Mesenchymal stem cell (in vitro differentiated cells and primary cell): ENCODE measurements at regions not wholly inside any gene's neighbourhood (a gene's known extent, or its start where the extent isn't known, plus 50 kb on each side); places are given as distances from the start of the nearest gene placed in this dataset.

Experiments used
- DNase-seq: peaks from one replicate; pipeline ENCODE4 v3.0.0-alpha.2; 2013
- H2AFZ ChIP-seq: one replicate; pipeline ENCODE4 v1.6.1; 2013; ENCODE audit warnings: low read depth, mild to moderate bottlenecking, control low read depth, inconsistent platforms, low read length, moderate library complexity
- H2AK5ac ChIP-seq: 2 replicates; pipeline ENCODE4 v1.6.1; 2013; ENCODE audit warnings: low read length, moderate library complexity, mild to moderate bottlenecking, inconsistent platforms; ENCODE audit not compliant: severe bottlenecking
- H2BK120ac ChIP-seq: one replicate; pipeline ENCODE4 v1.6.1; 2013; ENCODE audit warnings: low read depth, mild to moderate bottlenecking, inconsistent platforms, low read length, moderate library complexity
- H2BK12ac ChIP-seq, 2 experiments: one replicate each; pipeline ENCODE4 v1.6.1; 2013; ENCODE audit warnings: inconsistent platforms in 2 of 2, low read length in 2 of 2, mild to moderate bottlenecking in 2 of 2, moderate library complexity in 2 of 2, control low read depth in 1 of 2
- H2BK15ac ChIP-seq: one replicate; pipeline ENCODE4 v1.6.1; 2013; ENCODE audit warnings: mild to moderate bottlenecking, low read depth, inconsistent platforms; ENCODE audit not compliant: poor library complexity, severe bottlenecking
- H2BK5ac ChIP-seq: 2 replicates; pipeline ENCODE4 v1.6.1; 2013; ENCODE audit warnings: low read depth, mild to moderate bottlenecking, low read length, control low read depth, inconsistent platforms; ENCODE audit not compliant: poor library complexity, severe bottlenecking
- H3K14ac ChIP-seq, 2 experiments: one replicate each; pipeline ENCODE4 v1.6.1; 2013; ENCODE audit warnings: inconsistent platforms in 2 of 2, low read length in 2 of 2, control low read depth in 1 of 2, mild to moderate bottlenecking in 1 of 2, moderate library complexity in 1 of 2
- H3K18ac ChIP-seq, 2 experiments: one replicate each; pipeline ENCODE4 v1.6.1; 2013; ENCODE audit warnings: inconsistent platforms in 2 of 2, low read length in 2 of 2, control low read depth in 1 of 2, low read depth in 1 of 2, mild to moderate bottlenecking in 1 of 2
- H3K23ac ChIP-seq, 2 experiments: one replicate each; pipeline ENCODE4 v1.6.1; 2013; ENCODE audit warnings: inconsistent platforms in 2 of 2, low read length in 2 of 2, mild to moderate bottlenecking in 2 of 2, moderate library complexity in 2 of 2, control low read depth in 1 of 2
- H3K27ac ChIP-seq: 2 replicates; pipeline ENCODE4 v1.5.1; 2013; ENCODE audit warnings: mild to moderate bottlenecking, moderate library complexity, low read length, control low read depth, inconsistent platforms; ENCODE audit not compliant: poor library complexity, severe bottlenecking
- H3K27me3 ChIP-seq, 2 experiments: 2 replicates each; pipeline versions ENCODE4 v1.6.1 to v1.7.0; 2013; ENCODE audit warnings: low read length in 2 of 2, mild to moderate bottlenecking in 2 of 2, moderate library complexity in 2 of 2, control low read depth in 1 of 2, inconsistent platforms in 1 of 2; ENCODE audit not compliant: control insufficient read depth in 1 of 2, insufficient read depth in 1 of 2
- H3K36me3 ChIP-seq, 2 experiments: 2 replicates each; pipeline versions ENCODE4 v1.6.1 to v1.7.0; 2013; ENCODE audit warnings: low read length in 2 of 2, control low read depth in 1 of 2, inconsistent platforms in 1 of 2, low read depth in 1 of 2, mild to moderate bottlenecking in 1 of 2; ENCODE audit not compliant: insufficient read depth in 2 of 2, control insufficient read depth in 1 of 2
- H3K4ac ChIP-seq, 2 experiments: one replicate each; pipeline ENCODE4 v1.6.1; 2013; ENCODE audit warnings: inconsistent platforms in 2 of 2, low read length in 2 of 2, mild to moderate bottlenecking in 2 of 2, moderate library complexity in 2 of 2, control low read depth in 1 of 2, low read depth in 1 of 2
- H3K4me1 ChIP-seq: 2 replicates; pipeline ENCODE4 v1.6.1; 2013; ENCODE audit warnings: low read depth, low read length, control low read depth; ENCODE audit not compliant: control insufficient read depth, insufficient read depth
- H3K4me2 ChIP-seq: 2 replicates; pipeline ENCODE4 v1.6.1; 2013; ENCODE audit warnings: low read length, mild to moderate bottlenecking, inconsistent platforms; ENCODE audit not compliant: poor library complexity, severe bottlenecking
- H3K4me3 ChIP-seq, 2 experiments: 2 replicates each; pipeline versions ENCODE4 v1.5.1 to v1.7.0; 2013; ENCODE audit warnings: low read length in 2 of 2, mild to moderate bottlenecking in 2 of 2, control low read depth in 1 of 2, low read depth in 1 of 2; ENCODE audit not compliant: insufficient read depth in 1 of 2
- H3K79me1 ChIP-seq: replicated peaks from 2 replicates; pipeline ENCODE4 v1.6.1; 2013; ENCODE audit warnings: mild to moderate bottlenecking, control low read depth, low read length, inconsistent platforms; ENCODE audit not compliant: poor library complexity, severe bottlenecking
- H3K9ac ChIP-seq: 2 replicates; pipeline ENCODE4 v1.7.0; 2013; ENCODE audit warnings: mild to moderate bottlenecking, low read length, moderate library complexity
- H3K9me3 ChIP-seq: 2 replicates; pipeline ENCODE4 v1.7.0; 2013; ENCODE audit warnings: mild to moderate bottlenecking, low read length; ENCODE audit not compliant: control insufficient read depth
- H4K8ac ChIP-seq: one replicate; pipeline ENCODE4 v1.6.1; 2013; ENCODE audit warnings: inconsistent platforms, mild to moderate bottlenecking, low read length, moderate library complexity
- H4K91ac ChIP-seq: one replicate; pipeline ENCODE4 v1.6.1; 2013; ENCODE audit warnings: mild to moderate bottlenecking, low read length, inconsistent platforms
- WGBS: methylation state at CpG from one replicate; pipeline ENCODE4 v1.1.7; 2013; ENCODE audit warnings: mixed read lengths; 5-methylcytosine and 5-hydroxymethylcytosine counted together

DNA sequence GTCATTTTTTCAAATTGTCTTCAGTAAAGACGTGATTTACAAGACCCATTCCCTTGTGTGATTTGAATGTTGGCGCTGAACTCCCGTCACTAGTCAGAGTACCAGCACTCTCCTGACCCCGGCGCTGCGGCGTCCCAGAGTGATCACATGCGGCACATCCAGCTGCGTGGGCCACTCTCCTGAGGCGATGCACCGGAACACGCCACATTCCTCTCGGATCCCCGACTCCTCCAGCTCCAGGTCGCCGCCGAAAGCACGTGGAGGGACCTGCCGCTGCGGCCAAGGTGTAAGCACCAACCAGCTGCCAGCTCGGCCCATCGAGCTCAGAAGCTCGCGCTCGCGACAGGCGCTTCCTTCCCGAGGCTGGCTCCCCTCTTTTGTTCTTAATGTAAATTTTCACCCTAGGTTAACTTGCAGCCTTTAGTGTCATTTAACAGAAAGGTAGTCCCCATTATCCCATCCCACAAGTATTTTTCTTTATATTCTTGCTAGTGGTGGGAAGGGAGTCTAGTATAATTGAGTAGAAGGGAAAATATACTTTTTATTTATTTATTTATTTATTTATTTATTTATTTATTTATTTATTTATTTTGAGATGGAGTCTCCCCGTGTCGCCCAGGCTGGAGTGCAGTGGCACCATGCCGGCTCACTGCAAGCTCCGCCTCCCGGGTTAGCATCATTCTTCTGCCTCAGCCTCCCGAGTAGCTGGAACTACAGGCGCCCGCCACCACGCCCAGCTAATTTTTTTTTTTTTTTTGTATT lies 61.7 kb upstream of the VGLL3 start:
- Histone ChIP-seq H3K14ac (peak overlapping the region in 1 of 2 experiments; percentile 87), H3K4me3 (no peak overlapping the region), H3K36me3 (no peaks in the 10 kb centered on the region), H2BK5ac (no peak overlapping the region), H4K91ac (no peak overlapping the region), H4K8ac (no peak overlapping the region), H2AFZ (peak overlapping the region; percentile 77), H2BK12ac (no peak overlapping the region), H3K27me3 (no peaks in the 10 kb centered on the region), H3K4me1 (no peaks in the 10 kb centered on the region), H3K9me3 (no peaks in the 10 kb centered on the region), H3K23ac (no peak overlapping the region), H3K9ac (no peak overlapping the region), H3K4ac (no peak overlapping the region), H3K4me2 (no peak overlapping the region), H3K27ac (no peak overlapping the region), H3K79me1 (no peaks in the 10 kb centered on the region), H2BK120ac (no peak overlapping the region), H2BK15ac (no peak overlapping the region), H3K18ac (peak overlapping the region in 1 of 2 experiments; percentile 34), H2AK5ac (no peak overlapping the region)
- 18% methylated on average over 33 of the region's 37 CpGs for WGBS
- DNase-seq = peak; percentile 11

DNA sequence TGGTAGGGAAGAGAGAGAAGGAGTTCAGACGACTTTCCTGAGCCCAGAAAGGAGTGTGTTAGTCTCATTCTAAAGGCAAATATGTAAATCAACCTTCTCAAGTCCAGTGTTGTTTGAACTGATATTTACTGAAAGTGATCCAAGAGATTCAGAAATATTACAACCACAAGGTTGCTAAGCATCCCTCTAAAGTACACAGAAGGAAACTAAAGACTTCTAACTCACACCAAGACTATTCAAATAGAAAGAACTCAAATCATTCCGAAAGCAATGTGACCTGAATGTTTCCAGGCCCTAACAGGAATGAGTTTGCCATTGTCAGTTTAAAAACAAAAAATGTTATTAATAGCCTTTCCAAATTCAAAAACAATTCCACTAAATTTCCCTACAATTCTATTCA lies 56.9 kb upstream of the VGLL3 start:
- Histone ChIP-seq H3K4ac (no peak overlapping the region), H2AFZ (no peak overlapping the region), H4K91ac (no peak overlapping the region), H2BK15ac (no peak overlapping the region), H2BK120ac (no peak overlapping the region), H3K27me3 (no peaks in the 10 kb centered on the region), H4K8ac (no peak overlapping the region), H3K18ac (no peak overlapping the region), H3K4me1 (no peaks in the 10 kb centered on the region), H2AK5ac (no peak overlapping the region), H2BK5ac (no peak overlapping the region), H3K4me3 (no peak overlapping the region), H3K79me1 (no peaks in the 10 kb centered on the region), H3K14ac (no peak overlapping the region), H2BK12ac (no peak overlapping the region), H3K4me2 (no peak overlapping the region), H3K9ac (no peak overlapping the region), H3K27ac (no peak overlapping the region), H3K23ac (no peak overlapping the region), H3K36me3 (no peaks in the 10 kb centered on the region), H3K9me3 (no peaks in the 10 kb centered on the region)
- WGBS = 93% methylated on average over 2 of the region's 2 CpGs
- no peak for DNase-seq

DNA sequence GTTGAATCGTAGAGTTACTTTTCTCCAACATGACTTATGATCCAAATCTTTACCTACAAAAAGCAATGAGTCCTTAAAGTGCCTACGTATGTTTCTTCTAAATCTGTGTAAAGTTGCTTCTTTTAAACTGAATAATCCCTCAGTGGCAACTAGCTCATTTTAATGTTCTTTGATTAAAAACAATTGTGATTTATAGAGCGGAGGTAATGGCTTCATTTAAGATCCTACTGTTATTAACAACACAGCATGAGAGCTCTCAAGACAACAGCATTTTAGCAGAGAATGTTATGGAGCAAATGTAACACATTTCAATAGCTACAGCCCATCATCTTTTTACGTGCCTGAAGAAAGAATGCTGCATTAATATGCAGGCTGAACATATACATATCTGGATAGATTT lies 55.3 kb upstream of the VGLL3 start:
- H3K79me1 ChIP-seq = no peaks in the 10 kb centered on the region
- H2AK5ac ChIP-seq = no peak overlapping the region
- no peak overlapping the region for H3K23ac ChIP-seq
- H3K36me3 ChIP-seq = no peaks in the 10 kb centered on the region
- no peak overlapping the region for H2BK120ac ChIP-seq
- no peak overlapping the region for H3K4me2 ChIP-seq
- no peaks in the 10 kb centered on the region for H3K27me3 ChIP-seq
- no peak overlapping the region for H3K27ac ChIP-seq
- H3K4me3 ChIP-seq = no peak overlapping the region
- no peak overlapping the region for H2AFZ ChIP-seq
- H3K4ac ChIP-seq = no peak overlapping the region
- H3K9ac ChIP-seq = no peak overlapping the region
- H4K8ac ChIP-seq = no peak overlapping the region
- H2BK12ac ChIP-seq = no peak overlapping the region
- H3K18ac ChIP-seq = no peak overlapping the region
- 83% methylated on average over 1 of the region's 4 CpGs for WGBS
- no peak overlapping the region for H3K14ac ChIP-seq
- no peaks in the 10 kb centered on the region for H3K4me1 ChIP-seq
- no peak overlapping the region for H2BK5ac ChIP-seq
- H4K91ac ChIP-seq = no peak overlapping the region
- no peak overlapping the region for H2BK15ac ChIP-seq
- no peak for DNase-seq
- H3K9me3 ChIP-seq = no peaks in the 10 kb centered on the region

DNA sequence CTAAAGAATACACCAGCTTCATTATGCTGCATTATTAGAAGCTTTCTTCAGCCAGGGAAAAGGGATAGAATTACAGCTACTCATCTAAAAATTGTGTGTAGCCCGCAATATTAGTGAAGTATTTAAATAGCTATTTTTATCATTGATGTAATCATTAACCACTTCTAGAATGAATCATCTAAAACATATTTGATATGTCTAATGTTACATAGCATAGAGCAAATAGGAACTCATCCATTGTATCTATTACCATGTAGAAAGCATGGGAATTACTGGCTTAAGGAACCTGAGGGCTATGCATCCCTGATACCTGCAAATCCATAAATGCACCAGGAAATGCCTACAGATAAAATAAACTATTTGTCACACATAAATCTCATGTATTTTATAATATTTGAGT lies 54.5 kb upstream of the VGLL3 start:
- H2BK15ac ChIP-seq = no peak overlapping the region
- no peaks in the 10 kb centered on the region for H3K27me3 ChIP-seq
- no peak overlapping the region for H2BK12ac ChIP-seq
- no peak overlapping the region for H3K4me2 ChIP-seq
- no peak overlapping the region for H2AK5ac ChIP-seq
- H2BK5ac ChIP-seq = no peak overlapping the region
- H3K9ac ChIP-seq = no peak overlapping the region
- H3K79me1 ChIP-seq = no peaks in the 10 kb centered on the region
- H3K4me3 ChIP-seq = no peak overlapping the region
- H3K9me3 ChIP-seq = no peaks in the 10 kb centered on the region
- no peak overlapping the region for H3K27ac ChIP-seq
- H3K18ac ChIP-seq = no peak overlapping the region
- no peak overlapping the region for H2BK120ac ChIP-seq
- H3K14ac ChIP-seq = no peak overlapping the region
- DNase-seq = no peak
- H4K91ac ChIP-seq = no peak overlapping the region
- no CpG with 5 or more reads among the region's 1 CpG for whole genome bisulfite sequencing
- no peak overlapping the region for H3K23ac ChIP-seq
- H2AFZ ChIP-seq = no peak overlapping the region
- H3K4me1 ChIP-seq = no peaks in the 10 kb centered on the region
- H4K8ac ChIP-seq = no peak overlapping the region
- no peak overlapping the region for H3K4ac ChIP-seq
- H3K36me3 ChIP-seq = no peaks in the 10 kb centered on the region
